Activated T-cell treated with anti-CD3 and anti-CD28 coated beads, Interleukin-2, amount 50 U/mL, for 72 hours (primary cell): ENCODE measurements at regions not wholly inside any gene's neighbourhood (a gene's known extent, or its start where the extent isn't known, plus 50 kb on each side); places are given as distances from the start of the nearest gene placed in this dataset.
A peak's percentile ranks its signal among the peaks of the same experiment; 100 is the strongest.

Source experiments
- ATAC-seq, 2 donors: fragments of 150-1000 bp; cut with Tn5 transposase; replicated peaks in 1 of 2; 2 replicates each; pipeline ENCODE4 v1.10.0; 2021; ENCODE audit warnings: moderate library complexity in 2 of 2, mild to moderate bottlenecking in 1 of 2
- DNase-seq, 2 donors: peaks; one replicate each; pipeline ENCODE4 v3.0.0; 2021 to 2022; ENCODE audit warnings: mixed read lengths in 1 of 2
- H3K27ac Mint-ChIP-seq: one replicate; pipeline ENCODE4 v1.8.0; 2022; ENCODE audit warnings: mild to moderate bottlenecking, moderate library complexity, mixed read lengths
- H3K27me3 Mint-ChIP-seq: one replicate; pipeline ENCODE4 v1.8.0; 2022; ENCODE audit warnings: low read depth, mixed read lengths
- H3K36me3 Mint-ChIP-seq, 2 donors: one replicate each; pipeline ENCODE4 v1.8.0; 2022; ENCODE audit warnings: mixed read lengths in 2 of 2, mild to moderate bottlenecking in 1 of 2; ENCODE audit not compliant: insufficient read depth in 2 of 2
- H3K4me1 Mint-ChIP-seq: one replicate; pipeline ENCODE4 v1.8.0; 2022; ENCODE audit warnings: low read depth, mixed read lengths
- H3K4me3 Mint-ChIP-seq, 2 donors: one replicate each; pipeline ENCODE4 v1.8.0; 2022; ENCODE audit warnings: mild to moderate bottlenecking in 2 of 2, mixed read lengths in 2 of 2, moderate library complexity in 2 of 2
- H3K9me3 Mint-ChIP-seq, 2 donors: one replicate each; pipeline ENCODE4 v1.8.0; 2022; ENCODE audit warnings: mixed read lengths in 2 of 2

DNA sequence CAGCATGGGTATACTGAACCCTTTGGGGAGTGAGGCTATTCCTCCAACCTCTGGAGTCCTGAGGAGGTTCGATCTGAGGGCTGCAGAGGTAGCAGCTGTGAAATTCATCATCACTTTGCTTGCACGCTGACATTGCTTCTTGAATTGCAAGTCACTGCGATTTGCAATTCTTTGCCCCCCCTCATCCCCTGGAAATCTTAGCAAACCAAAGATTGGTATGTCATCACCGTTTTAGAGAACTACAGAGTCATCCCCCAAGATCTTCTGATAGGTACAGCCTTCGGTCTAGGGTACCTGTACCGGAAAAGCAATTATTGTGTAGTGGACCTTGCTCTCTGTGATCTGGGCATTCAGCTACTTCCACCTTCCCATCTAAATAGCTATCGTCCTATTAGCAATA is 192.6 kb downstream of the KLF6 start:
- H3K9me3 Mint-ChIP-seq, result no peaks in the 10 kb centered on the region

GRCh38 chr10:3588816-3589215 is 196.2 kb downstream of the KLF6 start:
- no peak for DNase-seq
- Mint-ChIP-seq H3K27me3 (peaks cover 10% of the 10 kb centered on the region), H3K36me3 (no peaks in the 10 kb centered on the region), H3K27ac (no peak overlapping the region), H3K9me3 (no peaks in the 10 kb centered on the region), H3K4me3 (no peak overlapping the region), H3K4me1 (no peaks in the 10 kb centered on the region)
- no peak for ATAC-seq

More for the DNA sequence above, 192.6 kb downstream of the KLF6 start:
- Mint-ChIP-seq H3K27ac (no peak overlapping the region), H3K4me1 (no peaks in the 10 kb centered on the region), H3K4me3 (no peak overlapping the region), H3K27me3 (peaks cover 6% of the 10 kb centered on the region), H3K36me3 (no peaks in the 10 kb centered on the region)
- DNase-seq (no peak), ATAC-seq (no peak)

DNA sequence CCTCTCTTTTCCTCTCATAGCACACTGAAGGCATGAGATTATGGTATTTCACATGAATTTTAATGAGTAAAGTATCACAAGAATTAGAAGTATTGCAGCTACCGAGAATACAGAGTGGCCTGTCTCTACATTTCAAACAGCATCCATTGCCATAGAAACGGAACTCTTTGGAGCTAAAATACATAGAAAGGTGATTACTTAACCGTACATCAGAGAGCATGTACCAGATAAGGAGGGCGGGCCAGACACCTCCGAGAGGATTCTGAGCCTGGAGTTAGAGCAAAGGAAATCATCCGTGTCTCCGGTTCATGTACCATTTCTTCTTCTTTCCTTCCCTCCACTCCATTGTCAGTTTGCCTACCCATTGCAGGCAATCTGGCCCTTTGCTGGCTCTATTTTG is 196.7 kb downstream of the KLF6 start:
- DNase-seq (no peak), ATAC-seq (no peak)
- H3K27ac Mint-ChIP-seq, result no peak overlapping the region
- H3K27me3 Mint-ChIP-seq, result peaks cover 10% of the 10 kb centered on the region
- no peak overlapping the region for H3K4me3 Mint-ChIP-seq
- H3K4me1 Mint-ChIP-seq, result no peaks in the 10 kb centered on the region
- H3K36me3 Mint-ChIP-seq, result no peaks in the 10 kb centered on the region
- H3K9me3 Mint-ChIP-seq, result no peaks in the 10 kb centered on the region

- no peak overlapping the region for H3K4me3 Mint-ChIP-seq
- no peaks in the 10 kb centered on the region for H3K9me3 Mint-ChIP-seq
- no peak overlapping the region for H3K27ac Mint-ChIP-seq
- no peak for ATAC-seq
- peaks cover 17% of the 10 kb centered on the region for H3K27me3 Mint-ChIP-seq
- DNase-seq, result no peak
- no peaks in the 10 kb centered on the region for H3K4me1 Mint-ChIP-seq
- no peaks in the 10 kb centered on the region for H3K36me3 Mint-ChIP-seq
Observed at GRCh38 chr10:3584926-3585784, 199.9 kb downstream of the KLF6 start.

GRCh38 chr10:3580565-3580964 is 204.4 kb downstream of the KLF6 start:
- H3K4me1 Mint-ChIP-seq, result no peaks in the 10 kb centered on the region
- DNase-seq (no peak), ATAC-seq (no peak)
- H3K4me3 Mint-ChIP-seq, result no peak overlapping the region
- H3K9me3 Mint-ChIP-seq, result no peaks in the 10 kb centered on the region
- H3K36me3 Mint-ChIP-seq, result no peaks in the 10 kb centered on the region
- no peak overlapping the region for H3K27ac Mint-ChIP-seq
- H3K27me3 Mint-ChIP-seq, result peaks cover 19% of the 10 kb centered on the region

- H3K4me1 Mint-ChIP-seq, result no peaks in the 10 kb centered on the region
- no peaks in the 10 kb centered on the region for H3K36me3 Mint-ChIP-seq
- ATAC-seq (peak in 1 of 2 donors; percentile 32), DNase-seq (no peak)
- no peak overlapping the region for H3K27ac Mint-ChIP-seq
- H3K4me3 Mint-ChIP-seq, result no peak overlapping the region
- peaks cover 20% of the 10 kb centered on the region for H3K27me3 Mint-ChIP-seq
- H3K9me3 Mint-ChIP-seq, result no peaks in the 10 kb centered on the region
Observed at GRCh38 chr10:3579845-3580244, 205.2 kb downstream of the KLF6 start.

GRCh38 chr10:3578682-3579081 is 206.3 kb downstream of the KLF6 start:
- DNase-seq, result no peak
- peaks cover 18% of the 10 kb centered on the region for H3K27me3 Mint-ChIP-seq
- no peaks in the 10 kb centered on the region for H3K4me1 Mint-ChIP-seq
- no peak for ATAC-seq
- no peaks in the 10 kb centered on the region for H3K36me3 Mint-ChIP-seq
- no peaks in the 10 kb centered on the region for H3K9me3 Mint-ChIP-seq
- H3K4me3 Mint-ChIP-seq, result no peak overlapping the region
- no peak overlapping the region for H3K27ac Mint-ChIP-seq

DNA sequence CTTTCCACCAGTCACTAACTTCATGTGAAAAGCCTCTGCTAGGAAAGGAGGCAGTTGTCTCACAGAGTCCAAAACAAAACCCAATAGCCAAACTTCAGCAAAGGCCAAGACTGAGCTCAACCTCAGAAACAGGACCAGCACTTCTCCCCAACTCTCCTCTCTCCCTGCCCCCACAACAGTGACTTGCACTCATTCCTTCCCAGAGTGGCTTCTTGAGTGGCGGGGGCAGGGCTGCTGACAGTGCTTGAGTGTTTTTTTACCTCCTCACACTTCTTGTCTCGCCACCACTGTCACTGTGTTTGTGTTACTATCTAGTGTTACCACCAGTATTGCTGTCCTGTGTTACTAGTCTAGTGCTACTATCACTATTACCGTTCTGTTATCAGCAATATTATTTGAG is 206.8 kb downstream of the KLF6 start:
- H3K36me3 Mint-ChIP-seq, result no peaks in the 10 kb centered on the region
- DNase-seq (no peak), ATAC-seq (no peak)
- no peak overlapping the region for H3K27ac Mint-ChIP-seq
- H3K27me3 Mint-ChIP-seq, result peaks cover 18% of the 10 kb centered on the region
- H3K4me1 Mint-ChIP-seq, result no peaks in the 10 kb centered on the region
- no peak overlapping the region for H3K4me3 Mint-ChIP-seq
- H3K9me3 Mint-ChIP-seq, result no peaks in the 10 kb centered on the region

GRCh38 chr10:3574451-3574850 is 210.6 kb downstream of the KLF6 start:
- ATAC-seq (no peak), DNase-seq (no peak)
- H3K4me3 Mint-ChIP-seq, result no peak overlapping the region
- H3K4me1 Mint-ChIP-seq, result no peaks in the 10 kb centered on the region
- no peak overlapping the region for H3K27ac Mint-ChIP-seq
- H3K27me3 Mint-ChIP-seq, result peaks cover 11% of the 10 kb centered on the region
- no peaks in the 10 kb centered on the region for H3K36me3 Mint-ChIP-seq
- no peaks in the 10 kb centered on the region for H3K9me3 Mint-ChIP-seq

DNA sequence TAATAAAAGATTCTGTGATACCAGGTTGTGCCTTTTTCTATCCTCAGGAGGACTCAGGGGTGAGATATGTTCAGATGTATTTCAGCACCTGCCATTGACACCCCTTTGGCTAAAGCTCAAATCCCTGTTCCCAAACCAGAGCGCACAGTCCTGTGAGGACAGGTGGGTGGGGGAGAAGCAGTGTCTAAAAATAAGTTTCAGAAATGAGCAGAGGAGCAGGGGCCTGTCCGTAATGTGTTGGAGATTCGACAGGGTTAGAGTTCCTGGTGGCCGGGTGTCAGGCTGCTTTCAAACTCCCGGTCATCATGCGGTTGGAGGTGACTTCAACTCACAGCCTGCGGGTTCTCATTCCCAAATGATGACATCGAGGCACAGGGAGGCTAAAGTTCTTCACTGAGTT is 211.5 kb downstream of the KLF6 start:
- H3K36me3 Mint-ChIP-seq, result no peaks in the 10 kb centered on the region
- H3K4me3 Mint-ChIP-seq, result no peak overlapping the region
- peaks cover 11% of the 10 kb centered on the region for H3K27me3 Mint-ChIP-seq
- H3K27ac Mint-ChIP-seq, result no peak overlapping the region
- DNase-seq (no peak), ATAC-seq (no peak)
- no peaks in the 10 kb centered on the region for H3K9me3 Mint-ChIP-seq
- no peaks in the 10 kb centered on the region for H3K4me1 Mint-ChIP-seq

- ATAC-seq (no peak), DNase-seq (no peak)
- peaks cover 0 to 2% of the 10 kb centered on the region in 2 donors for H3K36me3 Mint-ChIP-seq
- no peaks in the 10 kb centered on the region for H3K9me3 Mint-ChIP-seq
- no peak overlapping the region for H3K27ac Mint-ChIP-seq
- peaks cover 11% of the 10 kb centered on the region for H3K27me3 Mint-ChIP-seq
- no peaks in the 10 kb centered on the region for H3K4me1 Mint-ChIP-seq
- no peak overlapping the region for H3K4me3 Mint-ChIP-seq
Observed at GRCh38 chr10:3571310-3571825, 213.6 kb downstream of the KLF6 start.

DNA sequence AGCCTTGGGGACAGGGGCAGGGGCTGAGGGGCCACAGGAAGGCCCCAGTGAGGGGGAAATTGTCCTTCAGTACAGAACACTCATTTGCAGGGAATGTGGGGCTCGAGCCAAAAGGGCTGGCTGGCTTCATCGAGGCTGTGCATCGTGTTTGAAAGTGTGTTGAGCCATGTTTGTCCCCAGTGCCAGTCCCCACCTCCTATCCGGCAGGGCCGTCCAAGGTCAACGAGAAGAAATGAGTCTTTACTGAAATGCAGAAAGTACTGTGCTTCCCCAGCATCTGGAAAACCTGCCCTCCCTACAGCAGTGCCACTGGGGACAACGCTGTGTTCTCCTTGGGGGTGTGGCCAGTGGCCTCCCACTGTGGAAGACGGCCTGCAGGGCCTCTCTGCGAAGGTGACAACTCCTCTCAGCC is 214.1 kb downstream of the KLF6 start:
- H3K27me3 Mint-ChIP-seq, result peaks cover 7% of the 10 kb centered on the region
- H3K4me3 Mint-ChIP-seq, result no peak overlapping the region
- no peak overlapping the region for H3K27ac Mint-ChIP-seq
- peaks cover 0 to 2% of the 10 kb centered on the region in 2 donors for H3K36me3 Mint-ChIP-seq
- no peaks in the 10 kb centered on the region for H3K4me1 Mint-ChIP-seq
- DNase-seq (no peak), ATAC-seq (no peak)
- H3K9me3 Mint-ChIP-seq, result no peaks in the 10 kb centered on the region

GRCh38 chr10:3570131-3570729 is 214.8 kb downstream of the KLF6 start:
- no peak overlapping the region for H3K4me3 Mint-ChIP-seq
- no peaks in the 10 kb centered on the region for H3K4me1 Mint-ChIP-seq
- H3K27me3 Mint-ChIP-seq, result peaks cover under 1% of the 10 kb centered on the region
- H3K9me3 Mint-ChIP-seq, result no peaks in the 10 kb centered on the region
- no peak for ATAC-seq
- peaks cover 2 to 5% of the 10 kb centered on the region in 2 donors for H3K36me3 Mint-ChIP-seq
- no peak for DNase-seq
- H3K27ac Mint-ChIP-seq, result no peak overlapping the region
